Astrocyte of the spinal cord (primary cell): ENCODE measurements at regions not wholly inside any gene's neighbourhood (a gene's known extent, or its start where the extent isn't known, plus 50 kb on each side); places are given as distances from the start of the nearest gene placed in this dataset.

Source experiments
- DNase-seq: peaks from one replicate; pipeline ENCODE4 v3.0.0; 2011; ENCODE audit warnings: low read depth, low spot score
- H3K4me3 ChIP-seq: 2 replicates; pipeline ENCODE4 v1.5.1; 2011; ENCODE audit warnings: low read depth, mild to moderate bottlenecking, low read length, moderate library complexity
- CTCF ChIP-seq: IDR thresholded peaks from 2 replicates; pipeline ENCODE4 v1.5.1; 2012; ENCODE audit warnings: low read depth, mild to moderate bottlenecking, low read length, inconsistent platforms
- in situ Hi-C: cut with HindIII; loops from 2 replicates; pipeline ENCODE4 v1.10.0; 2017; ENCODE audit warnings: low sequenced_read_pairs

DNA sequence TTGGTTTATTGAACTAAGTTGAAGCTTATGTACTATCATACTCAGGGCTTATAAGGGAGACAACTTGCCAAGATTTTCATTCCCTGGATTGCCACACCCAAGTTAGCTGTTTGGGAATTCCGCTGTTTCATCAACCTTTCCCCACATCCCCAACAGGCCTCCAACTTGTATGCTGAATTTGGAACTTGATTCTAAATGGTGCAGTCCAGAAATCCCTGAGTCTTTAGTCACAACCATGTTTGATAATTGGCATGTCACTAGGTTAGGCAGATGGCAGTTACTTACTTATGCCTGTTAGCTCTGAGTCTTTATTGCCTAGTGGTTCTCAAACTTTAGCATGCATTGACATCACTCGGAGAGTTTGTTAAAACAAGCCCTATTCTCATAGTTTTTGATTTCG is 135.4 kb upstream of the PRPS1L1 start:
- no peak for TF ChIP-seq CTCF
- no peak overlapping the region for H3K4me3 ChIP-seq
- no peak for DNase-seq
- in situ Hi-C loops = no loop called here

DNA sequence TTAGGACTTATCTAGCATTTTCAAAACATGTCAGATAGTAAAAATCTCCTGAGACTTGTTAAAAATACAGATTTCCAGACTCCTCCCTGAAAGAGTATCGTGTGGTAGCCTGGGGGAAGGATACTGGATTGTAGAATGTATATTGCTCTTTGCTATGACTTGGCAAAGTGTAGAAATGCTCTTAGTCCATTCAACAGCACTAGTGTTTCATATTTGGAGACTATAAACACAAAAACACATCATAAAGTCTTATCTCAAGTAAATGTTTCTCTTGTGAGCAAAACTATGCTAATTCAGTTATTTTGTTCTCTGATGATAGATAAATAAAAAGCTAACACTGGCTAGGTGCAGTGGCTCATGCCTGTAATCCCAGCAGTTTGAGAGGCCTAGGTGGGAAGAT is 137.5 kb upstream of the PRPS1L1 start:
- no peak for DNase-seq
- in situ Hi-C loops = no loop called here
- TF ChIP-seq CTCF = no peak
- H3K4me3 ChIP-seq = no peak overlapping the region

DNA sequence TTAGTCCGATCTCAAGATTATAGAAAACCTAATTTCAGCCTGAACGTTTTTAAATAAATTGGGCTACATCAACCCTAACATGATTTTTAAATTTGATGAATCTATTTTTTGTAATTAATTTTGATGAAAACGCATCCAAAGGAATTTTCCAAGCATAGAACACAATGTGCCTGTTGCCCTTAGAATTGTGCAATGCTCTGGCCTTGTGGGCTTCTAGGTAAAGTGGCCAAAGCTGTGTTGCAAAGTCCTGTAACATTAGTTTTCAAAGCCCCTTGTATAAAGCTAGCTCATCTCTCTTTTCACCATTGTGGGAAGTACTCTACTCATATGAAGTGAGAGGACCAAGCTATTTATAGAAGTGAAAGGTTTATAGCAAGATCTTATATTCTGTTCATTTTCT is 138.4 kb upstream of the PRPS1L1 start:
- H3K4me3 ChIP-seq = no peak overlapping the region
- in situ Hi-C loops = no loop called here
- DNase-seq = no peak
- no peak for TF ChIP-seq CTCF

DNA sequence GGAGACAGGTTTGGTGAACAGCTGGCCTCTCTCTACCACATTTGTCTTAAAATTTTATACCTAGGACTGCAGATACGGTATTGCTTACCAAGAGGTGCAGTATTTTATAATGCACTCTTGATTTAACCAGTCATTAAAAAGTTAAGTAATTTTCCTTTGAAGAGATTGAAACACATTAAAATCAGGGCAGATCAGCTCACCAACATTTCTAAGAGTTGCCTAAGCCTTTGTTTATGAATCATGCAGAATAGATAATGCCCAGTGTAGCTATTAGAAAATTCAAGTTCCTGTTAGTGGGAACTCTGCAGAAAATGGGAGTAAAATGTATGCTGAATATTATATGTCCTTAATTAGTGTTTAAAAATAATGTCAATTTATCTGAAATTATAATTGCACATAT is 140.2 kb upstream of the PRPS1L1 start:
- in situ Hi-C loops = no loop called here
- no peak for TF ChIP-seq CTCF
- H3K4me3 ChIP-seq = no peak overlapping the region
- DNase-seq = no peak

DNA sequence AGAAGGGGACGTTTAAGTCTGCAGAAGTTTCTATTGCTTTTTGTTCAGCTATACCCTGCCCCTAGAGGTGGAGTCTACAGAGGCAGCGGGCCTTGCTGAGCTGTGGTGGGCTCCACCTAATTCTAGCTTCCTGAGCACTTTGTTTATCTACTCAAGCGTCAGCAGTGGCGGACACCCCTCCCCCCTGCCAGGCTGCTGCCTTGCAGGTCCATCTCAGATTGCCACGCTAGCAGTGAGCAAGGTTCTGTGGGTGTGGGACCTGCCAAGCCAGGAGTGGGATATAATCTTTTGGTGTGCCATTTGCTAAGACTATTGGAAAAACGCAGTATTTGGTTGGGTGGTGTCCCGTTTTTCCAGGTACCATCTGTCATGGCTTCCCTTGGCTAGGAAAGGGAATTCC is 147.3 kb upstream of the PRPS1L1 start:
- H3K4me3 ChIP-seq = no peak overlapping the region
- TF ChIP-seq CTCF = no peak
- in situ Hi-C loops = no loop called here
- DNase-seq = no peak

DNA sequence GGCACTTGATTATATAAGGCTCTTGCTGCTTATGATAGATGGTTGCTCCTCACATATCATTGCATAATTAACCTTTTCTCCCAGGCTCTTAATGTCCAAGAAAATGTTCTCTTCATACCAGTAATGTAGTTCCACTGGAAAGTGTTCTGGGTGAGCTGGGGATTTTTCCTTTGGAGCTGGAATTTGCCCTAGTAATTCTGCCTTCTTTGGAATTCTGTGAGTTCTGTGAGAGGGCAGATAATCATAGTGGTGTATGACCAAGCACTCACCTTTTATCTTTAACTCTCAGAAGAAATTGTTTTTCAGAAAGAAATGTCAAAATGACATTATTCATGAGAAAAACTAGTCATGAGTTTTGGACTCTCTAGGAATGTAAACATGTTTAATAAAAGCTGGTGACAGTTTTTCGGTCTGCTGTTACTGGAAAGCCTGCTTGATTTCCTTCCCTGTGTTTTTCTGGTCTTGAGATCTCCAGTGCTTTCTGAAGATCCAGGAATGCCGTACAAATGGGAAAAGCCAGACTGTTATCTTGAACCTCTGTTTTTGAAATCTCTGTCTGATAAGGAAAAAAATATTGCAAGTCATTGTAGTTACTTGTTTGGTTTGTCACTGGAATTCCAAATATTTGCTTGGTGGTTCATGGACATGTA is 148.3 kb upstream of the PRPS1L1 start:
- no peak for DNase-seq
- in situ Hi-C loops = no loop called here
- TF ChIP-seq CTCF = no peak
- no peak overlapping the region for H3K4me3 ChIP-seq
